ENCODE measurements at regions not wholly inside any gene's neighbourhood (a gene's known extent, or its start where the extent isn't known, plus 50 kb on each side); places are given as distances from the start of the nearest gene placed in this dataset.

- TF ChIP-seq, protein P1, sequence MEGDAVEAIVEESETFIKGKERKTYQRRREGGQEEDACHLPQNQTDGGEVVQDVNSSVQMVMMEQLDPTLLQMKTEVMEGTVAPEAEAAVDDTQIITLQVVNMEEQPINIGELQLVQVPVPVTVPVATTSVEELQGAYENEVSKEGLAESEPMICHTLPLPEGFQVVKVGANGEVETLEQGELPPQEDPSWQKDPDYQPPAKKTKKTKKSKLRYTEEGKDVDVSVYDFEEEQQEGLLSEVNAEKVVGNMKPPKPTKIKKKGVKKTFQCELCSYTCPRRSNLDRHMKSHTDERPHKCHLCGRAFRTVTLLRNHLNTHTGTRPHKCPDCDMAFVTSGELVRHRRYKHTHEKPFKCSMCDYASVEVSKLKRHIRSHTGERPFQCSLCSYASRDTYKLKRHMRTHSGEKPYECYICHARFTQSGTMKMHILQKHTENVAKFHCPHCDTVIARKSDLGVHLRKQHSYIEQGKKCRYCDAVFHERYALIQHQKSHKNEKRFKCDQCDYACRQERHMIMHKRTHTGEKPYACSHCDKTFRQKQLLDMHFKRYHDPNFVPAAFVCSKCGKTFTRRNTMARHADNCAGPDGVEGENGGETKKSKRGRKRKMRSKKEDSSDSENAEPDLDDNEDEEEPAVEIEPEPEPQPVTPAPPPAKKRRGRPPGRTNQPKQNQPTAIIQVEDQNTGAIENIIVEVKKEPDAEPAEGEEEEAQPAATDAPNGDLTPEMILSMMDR (IDR thresholded peaks at IDR 0.05; ENCODE audit: low read length) = no peak
- no peak for TF ChIP-seq EZH2 (optimal IDR thresholded peaks at IDR 0.05; ENCODE audit: low read depth, low read length)
- TF ChIP-seq EZH2phosphoT487 (IDR thresholded peaks at IDR 0.05; ENCODE audit: low read length) = no peak
Measured at GRCh38 chr21:38609580-38609979, 111.3 kb upstream of the ERG start.

Data from MM.1S (cell line).